HL-60 (cell line): ENCODE measurements at regions not wholly inside any gene's neighbourhood (a gene's known extent, or its start where the extent isn't known, plus 50 kb on each side); places are given as distances from the start of the nearest gene placed in this dataset.
"Not testable (repeated sequence)": the region's sequence is repeated elsewhere in the genome, so short reads cannot be mapped to it uniquely, and the experiment has no call there.

Experiments
- DNase-seq, 2 experiments: peaks; one replicate each; pipeline ENCODE4 v3.0.0-alpha.2; 2010 to 2020; ENCODE audit warnings: low read depth in 1 of 2, low spot score in 1 of 2
- H3K27ac ChIP-seq: fragments of 250-450 bp; sonication (Bioruptor Pico); replicated peaks from 2 replicates; pipeline ENCODE4 v1.5.1; 2020; ENCODE audit warnings: mild to moderate bottlenecking, moderate library complexity
- H3K27me3 ChIP-seq: fragments of 250-450 bp; sonication (Bioruptor Pico); 2 replicates; pipeline ENCODE4 v1.5.1; 2021; ENCODE audit warnings: mild to moderate bottlenecking, moderate library complexity; ENCODE audit not compliant: insufficient read depth, poor library complexity, severe bottlenecking
- H3K4me3 ChIP-seq: replicated peaks from 2 replicates; pipeline ENCODE4 v1.5.1; 2011; ENCODE audit warnings: mild to moderate bottlenecking, control low read depth, low read length; ENCODE audit not compliant: insufficient read depth
- CTCF ChIP-seq: IDR thresholded peaks from one replicate; pipeline ENCODE4 v1.5.1; 2011; ENCODE audit warnings: low read length, control low read depth, inconsistent platforms; ENCODE audit not compliant: insufficient read depth
- GABPA ChIP-seq: IDR thresholded peaks from 2 replicates; pipeline ENCODE4 v1.6.1; 2012; ENCODE audit warnings: low read depth
- POLR2AphosphoS5 ChIP-seq: IDR thresholded peaks from 2 replicates; pipeline ENCODE4 v1.6.1; 2012; ENCODE audit warnings: low read depth
- REST ChIP-seq: IDR thresholded peaks from 2 replicates; pipeline ENCODE4 v1.6.1; 2012; ENCODE audit warnings: low read depth; ENCODE audit not compliant: insufficient replicate concordance
- SPI1 ChIP-seq: IDR thresholded peaks from 2 replicates; pipeline ENCODE4 v1.6.1; 2012; ENCODE audit warnings: low read depth, mild to moderate bottlenecking, borderline replicate concordance

GRCh38 chrX:121360280-121360679 is 312.9 kb downstream of the GLUD2 start:
- DNase-seq, result no peak
- no peak for TF ChIP-seq GABPA
- no peak for TF ChIP-seq REST
- no peak for TF ChIP-seq SPI1
- no peak for TF ChIP-seq CTCF
- no peak for TF ChIP-seq POLR2AphosphoS5

GRCh38 chrX:121365572-121366161 is 318.3 kb downstream of the GLUD2 start:
- no peak overlapping the region for H3K4me3 ChIP-seq
- no peak overlapping the region for H3K27ac ChIP-seq
- H3K27me3 ChIP-seq, result no peaks in the 10 kb centered on the region
- TF ChIP-seq CTCF (no peak), GABPA (no peak)
- no peak for DNase-seq

More at GRCh38 chrX:121360280-121360679, 312.9 kb downstream of the GLUD2 start:
- no peak overlapping the region for H3K4me3 ChIP-seq
- no peaks in the 10 kb centered on the region for H3K27me3 ChIP-seq
- H3K27ac ChIP-seq, result no peak overlapping the region

GRCh38 chrX:121374471-121374870 is 327.1 kb downstream of the GLUD2 start:
- Histone ChIP-seq H3K4me3 (no peak overlapping the region), H3K27me3 (no peaks in the 10 kb centered on the region), H3K27ac (no peak overlapping the region)
- DNase-seq, result no peak
- TF ChIP-seq REST (no peak), POLR2AphosphoS5 (no peak)

GRCh38 chrX:121381915-121382314 is 334.5 kb downstream of the GLUD2 start:
- H3K27ac ChIP-seq, DNase-seq, H3K4me3 ChIP-seq, H3K27me3 ChIP-seq: not testable (repeated sequence)

GRCh38 chrX:121389976-121390714 is 342.7 kb downstream of the GLUD2 start:
- no peak for DNase-seq
- Histone ChIP-seq H3K4me3 (no peak overlapping the region), H3K27ac (no peak overlapping the region), H3K27me3 (no peaks in the 10 kb centered on the region)
- TF ChIP-seq GABPA (no peak), REST (no peak), SPI1 (no peak), CTCF (no peak), POLR2AphosphoS5 (no peak)
